ENCODE measurements at regions not wholly inside any gene's neighbourhood (a gene's known extent, or its start where the extent isn't known, plus 50 kb on each side); places are given as distances from the start of the nearest gene placed in this dataset.

DNA sequence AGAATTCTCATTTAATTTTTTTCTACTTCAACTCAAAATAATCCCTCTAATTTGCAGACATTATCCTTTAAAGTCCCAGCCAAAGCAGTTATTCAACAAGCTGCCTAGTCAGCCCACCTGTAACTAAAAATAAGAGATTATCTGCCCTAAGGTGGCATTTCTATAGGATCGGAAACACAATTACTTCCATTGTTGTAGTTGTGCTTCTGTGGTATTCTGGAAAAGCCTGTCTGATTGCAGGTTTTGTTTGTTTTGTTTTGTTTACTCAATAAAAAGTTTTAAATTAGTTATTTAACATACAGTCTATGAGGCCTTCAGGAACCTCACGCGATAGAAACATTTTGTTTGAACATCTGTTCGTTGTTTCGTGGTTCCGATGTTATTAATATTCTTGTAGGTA, 101.0 kb downstream of the ZIC5 start:
- no peaks in the 10 kb centered on the region for H3K79me2 ChIP-seq (ENCODE audit: insufficient read depth, low read length)

GRCh38 chr13:99869830-99870229, 101.7 kb downstream of the ZIC5 start:
- Histone ChIP-seq H3F3A (ENCODE audit: low read depth) (no peaks in the 10 kb centered on the region), H3K9me2 (replicated peaks; ENCODE audit: low read depth, low read length) (no peaks in the 10 kb centered on the region), H4K20me1 (ENCODE audit: insufficient read depth, low read length, poor library complexity, severe bottlenecking) (no peaks in the 10 kb centered on the region), H3K36me3 (ENCODE audit: insufficient read depth, low read length) (no peaks in the 10 kb centered on the region), H3K4me2 (ENCODE audit: low read depth, low read length, poor library complexity, severe bottlenecking) (no peak overlapping the region), H3K9me3 (ENCODE audit: insufficient read depth, low read depth, low read length) (no peaks in the 10 kb centered on the region), H3K27me3 (ENCODE audit: insufficient read depth, low read length, poor library complexity, severe bottlenecking) (no peaks in the 10 kb centered on the region), H3K79me2 (ENCODE audit: insufficient read depth, low read length) (no peaks in the 10 kb centered on the region), H3K9ac (ENCODE audit: low read depth, low read length, poor library complexity, severe bottlenecking) (no peak overlapping the region), H2AFZ (ENCODE audit: low read length) (no peak overlapping the region), H3K4me1 (ENCODE audit: insufficient read depth, low read length, poor library complexity, severe bottlenecking) (no peaks in the 10 kb centered on the region), H3K4me3 (ENCODE audit: low read length, poor library complexity, severe bottlenecking) (no peak overlapping the region)
- TF ChIP-seq CTCF (conservative IDR thresholded peaks at IDR 0.05; ENCODE audit: low read length) (no peak), EZH2phosphoT487 (IDR thresholded peaks at IDR 0.05; ENCODE audit: borderline replicate concordance) (no peak)

More for the DNA sequence above, 101.0 kb downstream of the ZIC5 start:
- H3K36me3 ChIP-seq (ENCODE audit: insufficient read depth, low read length), result no peaks in the 10 kb centered on the region
- H3K27me3 ChIP-seq (ENCODE audit: insufficient read depth, low read length, poor library complexity, severe bottlenecking), result no peaks in the 10 kb centered on the region
- TF ChIP-seq CTCF (conservative IDR thresholded peaks at IDR 0.05; ENCODE audit: low read length), result no peak
- no peak for TF ChIP-seq EZH2phosphoT487 (IDR thresholded peaks at IDR 0.05; ENCODE audit: borderline replicate concordance)
- H2AFZ ChIP-seq (ENCODE audit: low read length), result no peak overlapping the region
- no peaks in the 10 kb centered on the region for H3K4me1 ChIP-seq (ENCODE audit: insufficient read depth, low read length, poor library complexity, severe bottlenecking)
- no peaks in the 10 kb centered on the region for H3K9me2 ChIP-seq (replicated peaks; ENCODE audit: low read depth, low read length)
- H3F3A ChIP-seq (ENCODE audit: low read depth), result no peaks in the 10 kb centered on the region
- H3K4me2 ChIP-seq (ENCODE audit: low read depth, low read length, poor library complexity, severe bottlenecking), result no peak overlapping the region
- no peak overlapping the region for H3K4me3 ChIP-seq (ENCODE audit: low read length, poor library complexity, severe bottlenecking)
- no peak overlapping the region for H3K9ac ChIP-seq (ENCODE audit: low read depth, low read length, poor library complexity, severe bottlenecking)
- H4K20me1 ChIP-seq (ENCODE audit: insufficient read depth, low read length, poor library complexity, severe bottlenecking), result no peaks in the 10 kb centered on the region
- H3K9me3 ChIP-seq (ENCODE audit: insufficient read depth, low read depth, low read length), result no peaks in the 10 kb centered on the region

- Histone ChIP-seq H3K4me3 (ENCODE audit: low read length, poor library complexity, severe bottlenecking) (no peak overlapping the region), H3K36me3 (ENCODE audit: insufficient read depth, low read length) (no peaks in the 10 kb centered on the region), H3K79me2 (ENCODE audit: insufficient read depth, low read length) (no peaks in the 10 kb centered on the region), H3K27me3 (ENCODE audit: insufficient read depth, low read length, poor library complexity, severe bottlenecking) (no peaks in the 10 kb centered on the region), H3K9me3 (ENCODE audit: insufficient read depth, low read depth, low read length) (no peaks in the 10 kb centered on the region), H3K4me2 (ENCODE audit: low read depth, low read length, poor library complexity, severe bottlenecking) (no peak overlapping the region), H4K20me1 (ENCODE audit: insufficient read depth, low read length, poor library complexity, severe bottlenecking) (no peaks in the 10 kb centered on the region), H3F3A (ENCODE audit: low read depth) (no peaks in the 10 kb centered on the region), H3K9ac (ENCODE audit: low read depth, low read length, poor library complexity, severe bottlenecking) (no peak overlapping the region), H3K4me1 (ENCODE audit: insufficient read depth, low read length, poor library complexity, severe bottlenecking) (no peaks in the 10 kb centered on the region), H3K9me2 (replicated peaks; ENCODE audit: low read depth, low read length) (no peaks in the 10 kb centered on the region), H2AFZ (ENCODE audit: low read length) (no peak overlapping the region)
- TF ChIP-seq EZH2phosphoT487 (IDR thresholded peaks at IDR 0.05; ENCODE audit: borderline replicate concordance) (no peak), CTCF (conservative IDR thresholded peaks at IDR 0.05; ENCODE audit: low read length) (no peak)
Observed at GRCh38 chr13:99868767-99869166, 102.8 kb downstream of the ZIC5 start.

Data from Loucy (cell line).